ENCODE measurements at regions not wholly inside any gene's neighbourhood (a gene's known extent, or its start where the extent isn't known, plus 50 kb on each side); places are given as distances from the start of the nearest gene placed in this dataset.

- no peak for TF ChIP-seq POLR2A (IDR thresholded peaks at IDR 0.05; ENCODE audit: low read depth, low read length)
- TF ChIP-seq POLR2AphosphoS5 (IDR thresholded peaks at IDR 0.05; ENCODE audit: low read depth, low read length): no peak
Observed at GRCh38 chr7:130894909-130895750, 161.1 kb upstream of the KLF14 start.

Measured in GM12892 (cell line).